Adipose tissue (tissue), 3 donors: ENCODE measurements at regions not wholly inside any gene's neighbourhood (a gene's known extent, or its start where the extent isn't known, plus 50 kb on each side); places are given as distances from the start of the nearest gene placed in this dataset.

ENCODE experiments used
- H3K27ac ChIP-seq: one replicate; pipeline ENCODE4 v1.5.1; 2013; ENCODE audit warnings: low read depth, low read length
- WGBS, 3 donors: extraction: QIAGEN DNeasy Blood & Tissue Kit; methylation state at CpG; one replicate each; pipeline ENCODE4 v1.1.7; 2013; 5-methylcytosine and 5-hydroxymethylcytosine counted together
- donor health status: healthy with polysubstance abuse.
- donor health status: Bipolar disorder and iron deficiency.
- donor health status: healthy.

DNA sequence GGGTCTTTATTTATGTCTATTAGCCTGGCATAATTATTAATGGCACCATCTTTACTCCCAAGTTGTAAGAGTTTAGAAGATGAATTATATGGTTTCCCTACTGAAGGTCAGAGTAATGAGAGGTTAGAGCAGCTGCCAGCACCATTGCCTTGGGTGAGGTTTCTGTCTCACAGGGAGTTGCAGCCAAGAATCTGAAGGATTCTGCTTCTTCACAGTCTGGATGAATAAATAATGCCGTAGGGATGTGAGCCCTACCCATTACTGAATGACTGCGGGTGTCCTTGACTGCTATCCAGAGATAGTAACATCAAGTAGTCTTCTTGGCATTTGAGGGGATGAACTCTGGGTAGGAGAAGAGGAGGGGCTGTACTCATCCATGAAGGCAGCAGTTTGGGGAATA, 52.8 kb upstream of the SMIM36 start:
- WGBS, 3 donors, result 58 to 68% (median 65%) methylated on average over 2 of the region's 2 CpGs
- H3K27ac ChIP-seq, result no peak overlapping the region

DNA sequence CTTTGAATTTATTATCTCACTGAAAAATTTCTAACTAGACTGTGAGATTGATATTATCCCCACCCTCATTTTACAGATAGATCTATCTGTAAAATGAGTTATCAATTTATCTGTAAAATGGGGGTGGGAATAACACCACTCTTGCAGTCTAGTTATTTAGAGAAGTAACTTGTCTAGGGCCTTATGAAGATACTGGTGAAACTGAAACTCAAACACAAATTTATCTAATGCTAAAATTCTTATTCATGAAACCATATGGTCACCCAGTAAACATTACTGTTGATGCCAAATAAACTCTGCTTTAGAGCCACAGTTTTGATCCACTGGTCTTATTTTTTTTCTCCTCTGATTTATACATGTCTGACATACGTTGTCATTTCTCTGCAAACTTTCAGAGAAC, 52.1 kb upstream of the SMIM36 start:
- no peak overlapping the region for H3K27ac ChIP-seq
- WGBS, 3 donors, result 73 to 87% (median 78%) methylated on average over 1 of the region's 1 CpG

GRCh38 chr17:55561973-55562495, 50.8 kb upstream of the SMIM36 start:
- 72 to 91% (median 89%) methylated on average over 4 of the region's 4 CpGs for WGBS, 3 donors
- no peak overlapping the region for H3K27ac ChIP-seq

GRCh38 chr17:55561316-55561972, 50.2 kb upstream of the SMIM36 start:
- WGBS, 3 donors, result 90 to 94% (median 92%) methylated on average over 26 of the region's 26 CpGs

More at GRCh38 chr17:55561316-55561972, 50.2 kb upstream of the SMIM36 start:
- H3K27ac ChIP-seq, result no peak overlapping the region
